ENCODE measurements at regions not wholly inside any gene's neighbourhood (a gene's known extent, or its start where the extent isn't known, plus 50 kb on each side); places are given as distances from the start of the nearest gene placed in this dataset.

DNA sequence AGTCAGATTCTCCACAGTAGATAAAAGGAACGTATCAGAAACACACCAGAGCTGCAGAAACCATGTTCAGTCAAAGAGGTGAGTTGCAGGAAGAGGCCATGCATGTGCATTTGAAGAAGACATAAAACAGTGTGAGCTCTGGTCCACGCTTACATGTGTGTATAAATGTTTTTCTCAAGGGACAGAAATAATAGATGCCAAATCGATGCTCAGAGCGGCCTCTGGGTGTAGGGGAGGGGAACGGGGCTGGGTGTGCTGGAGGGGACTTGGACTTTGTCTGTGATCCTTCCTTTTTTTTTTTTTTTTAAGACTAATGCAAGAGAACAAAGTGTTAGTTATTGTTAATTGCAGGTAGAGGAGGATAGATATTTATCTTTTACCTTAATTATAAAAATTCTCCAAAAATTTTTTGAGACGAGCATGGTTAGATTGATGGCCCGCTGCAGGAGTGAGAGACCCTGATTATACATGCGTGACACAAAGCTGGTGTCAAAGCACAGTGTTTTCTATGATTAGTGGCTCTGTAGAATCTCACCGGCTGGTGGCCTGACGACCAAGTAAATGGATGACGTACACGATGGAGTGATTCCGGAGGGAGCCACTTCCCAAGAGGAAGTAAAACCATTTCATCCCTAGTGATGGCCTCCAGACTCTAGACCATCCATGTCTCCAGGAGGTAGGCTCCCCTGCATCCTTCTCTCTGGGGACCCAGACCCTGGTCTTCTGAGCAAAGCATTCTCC lies 240.2 kb downstream of the ENGASE start:
- no peak for DNase-seq (ENCODE audit: low spot score)

DNA sequence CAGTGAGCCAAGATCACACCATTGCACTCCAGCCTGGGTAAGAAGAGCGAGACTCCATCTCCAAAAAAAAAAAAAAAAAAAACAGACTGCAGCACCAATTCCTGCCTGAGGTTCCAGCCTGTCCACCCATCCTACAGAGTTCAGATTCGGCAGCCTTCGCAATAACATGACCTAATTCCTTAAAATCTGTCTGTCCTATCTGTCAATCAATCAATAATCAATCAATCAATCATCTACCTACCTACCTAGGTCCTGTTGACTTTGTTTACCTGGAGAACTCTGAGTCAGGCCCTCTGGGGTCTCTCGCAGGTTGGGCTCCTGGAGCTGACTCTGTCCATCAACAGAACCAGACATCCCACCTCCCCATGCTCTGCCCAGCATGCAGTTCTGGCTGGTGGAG lies 236.7 kb downstream of the ENGASE start:
- no peak for DNase-seq (ENCODE audit: low spot score)

DNA sequence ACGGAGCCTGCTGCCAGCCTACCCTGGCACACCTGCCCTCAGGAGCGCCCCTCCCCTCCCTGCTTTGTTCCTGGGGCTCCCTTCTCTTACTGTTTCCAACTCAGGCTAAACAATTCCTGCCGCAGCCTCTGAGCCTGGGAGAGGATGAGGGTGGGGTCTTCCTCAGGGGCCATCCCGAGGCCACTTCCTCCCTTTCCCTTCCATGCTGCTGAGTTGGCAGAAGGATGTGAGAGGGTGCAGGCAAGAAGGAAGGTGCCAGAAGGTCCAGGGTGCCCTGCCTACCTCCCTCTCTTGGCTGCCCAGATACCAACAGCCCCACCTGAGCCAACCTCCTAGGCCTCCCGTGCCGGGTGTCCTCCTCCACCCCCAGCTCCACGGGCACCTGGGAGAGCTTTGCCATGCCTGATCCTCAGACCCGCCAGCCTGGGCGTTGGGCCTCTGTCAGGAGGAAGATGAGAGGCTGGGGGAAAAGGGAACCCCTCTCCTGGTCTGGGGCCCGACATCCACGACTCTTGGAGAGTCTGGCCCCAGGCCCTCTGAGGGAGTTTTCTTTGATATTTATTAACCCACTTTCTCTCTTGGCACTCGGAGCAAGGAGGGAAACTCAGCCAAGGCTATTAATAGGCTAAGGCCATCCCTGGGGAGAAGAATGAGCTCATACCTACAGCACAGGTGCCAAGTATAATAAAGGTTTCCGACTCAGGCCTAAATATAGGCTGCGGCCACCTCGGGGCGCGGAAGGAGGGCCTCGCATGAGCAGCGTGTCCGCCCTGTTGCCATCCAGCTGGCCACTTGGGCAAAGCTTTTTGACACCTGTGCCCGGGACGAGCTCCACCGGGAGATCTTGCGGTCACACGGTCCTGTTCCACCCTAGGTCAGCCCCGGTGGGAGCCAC lies 232.0 kb downstream of the ENGASE start:
- DNase-seq (ENCODE audit: low spot score): no peak

DNA sequence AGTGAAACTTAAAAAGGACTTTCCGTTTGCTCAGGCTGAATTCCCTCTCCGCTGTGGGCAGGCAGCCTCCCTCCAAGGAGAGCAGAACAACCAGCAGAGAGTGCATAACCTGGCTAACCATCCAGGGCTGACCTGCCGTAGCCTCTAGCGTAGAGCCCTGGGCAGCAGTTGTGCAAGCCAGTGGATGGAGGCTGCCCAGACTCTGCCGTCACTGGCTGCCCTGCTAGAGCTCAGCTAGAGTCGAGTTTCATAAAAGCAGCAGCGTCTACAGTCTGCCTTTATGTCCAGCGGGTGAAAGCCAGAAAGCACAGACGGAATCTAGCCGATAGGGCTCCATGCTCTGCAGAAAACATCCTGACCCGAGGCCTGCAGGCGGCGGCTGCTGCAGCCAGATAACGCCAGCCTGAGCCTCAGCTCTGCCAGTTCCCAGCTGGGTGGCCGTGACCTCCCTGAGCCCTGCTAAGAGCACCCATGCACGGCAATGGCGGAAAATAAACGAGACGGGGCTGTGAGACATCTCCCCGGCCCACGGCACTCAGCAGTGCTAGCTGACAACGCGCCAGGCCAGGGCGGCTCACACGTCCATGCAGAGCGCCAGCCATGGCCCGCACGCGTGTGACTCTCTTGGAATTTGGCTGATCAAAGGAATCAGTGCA lies 231.3 kb downstream of the ENGASE start:
- DNase-seq (ENCODE audit: low spot score): no peak

DNA sequence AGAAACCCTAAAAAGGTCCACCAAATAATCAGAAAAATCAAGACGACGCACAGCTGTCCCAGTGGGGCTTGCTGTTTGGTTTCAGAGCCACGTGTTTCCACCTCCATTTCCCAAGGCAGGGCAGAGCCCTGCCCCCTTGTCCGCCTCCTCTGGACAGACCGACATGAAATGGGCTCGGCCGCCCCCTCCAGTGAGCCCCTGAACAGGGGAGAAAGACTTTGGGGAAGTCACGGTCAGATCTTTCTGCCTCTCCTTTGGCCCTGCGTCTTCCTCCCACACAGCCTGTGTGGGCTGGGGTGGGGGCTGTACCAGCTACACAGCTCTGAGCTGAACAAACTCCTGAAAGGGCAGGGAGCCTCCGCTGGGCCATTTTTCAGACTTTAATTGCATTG lies 230.7 kb downstream of the ENGASE start:
- no peak for DNase-seq (ENCODE audit: low spot score)

DNA sequence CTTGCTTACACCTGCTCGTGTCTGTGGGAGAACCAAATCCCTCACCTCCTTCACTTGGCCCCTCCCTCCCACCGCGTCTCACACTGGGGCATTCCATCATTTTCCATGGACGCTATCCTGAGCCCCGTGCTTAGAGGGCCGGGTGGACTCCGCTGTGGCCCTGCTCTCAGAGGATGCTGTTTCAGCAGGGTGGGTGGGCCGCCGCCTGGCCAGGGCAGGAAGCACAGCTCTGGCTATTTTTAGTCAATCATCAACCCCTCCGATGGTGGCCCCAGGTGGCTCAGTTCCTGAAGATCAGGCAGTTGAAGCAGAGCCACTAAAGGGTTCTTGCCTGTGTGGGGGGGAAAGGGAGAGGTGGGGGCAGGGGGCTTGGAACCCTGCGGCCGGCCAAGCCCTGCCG lies 230.3 kb downstream of the ENGASE start:
- no peak for DNase-seq (ENCODE audit: low spot score)

DNA sequence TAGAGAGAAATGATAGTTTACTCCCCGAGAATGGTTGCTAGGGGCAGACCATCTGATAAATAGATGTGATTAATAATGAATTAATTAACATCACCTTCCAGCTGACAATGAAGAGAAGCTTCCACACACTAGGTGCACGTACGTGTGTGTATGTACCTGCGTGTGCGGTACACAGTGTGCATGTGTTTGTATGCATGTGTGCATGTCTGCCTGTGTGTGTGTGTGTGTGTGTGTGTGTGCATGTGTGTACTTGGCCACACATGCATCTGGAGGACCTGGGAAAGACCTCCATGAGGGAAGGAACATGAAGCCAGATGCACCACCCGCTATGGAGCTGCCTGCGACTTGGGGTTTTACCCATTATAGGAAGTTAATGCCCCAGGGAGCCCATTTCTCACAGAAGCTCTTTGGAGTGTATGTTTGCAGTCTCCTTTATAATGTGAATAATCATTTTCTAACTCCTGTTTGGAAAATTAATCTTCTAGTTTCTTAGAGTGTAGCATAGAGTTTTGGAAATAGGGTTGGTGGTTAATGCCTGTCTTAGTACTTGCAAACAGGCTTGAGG lies 229.1 kb downstream of the ENGASE start:
- DNase-seq (ENCODE audit: low spot score): no peak

DNA sequence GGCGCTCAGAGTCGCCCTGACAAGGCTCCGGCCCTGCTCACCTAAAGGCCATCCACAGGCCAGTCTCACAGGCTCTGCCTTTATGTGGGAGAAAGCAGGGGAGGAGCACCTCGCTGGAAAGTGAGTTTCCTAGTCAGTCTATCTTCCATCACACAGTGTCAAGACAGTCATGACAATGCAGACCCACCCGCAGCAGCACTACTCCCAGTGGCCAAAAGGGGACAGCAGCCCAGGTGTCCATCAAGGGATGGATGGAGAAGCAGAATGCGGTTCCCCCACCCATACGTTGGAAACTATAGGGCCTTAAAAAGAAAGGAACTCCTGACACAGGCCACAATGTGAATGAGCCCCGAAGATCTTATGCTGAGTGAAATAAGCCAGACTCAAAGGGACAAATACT lies 226.8 kb downstream of the ENGASE start:
- no peak for DNase-seq (ENCODE audit: low spot score)

DNA sequence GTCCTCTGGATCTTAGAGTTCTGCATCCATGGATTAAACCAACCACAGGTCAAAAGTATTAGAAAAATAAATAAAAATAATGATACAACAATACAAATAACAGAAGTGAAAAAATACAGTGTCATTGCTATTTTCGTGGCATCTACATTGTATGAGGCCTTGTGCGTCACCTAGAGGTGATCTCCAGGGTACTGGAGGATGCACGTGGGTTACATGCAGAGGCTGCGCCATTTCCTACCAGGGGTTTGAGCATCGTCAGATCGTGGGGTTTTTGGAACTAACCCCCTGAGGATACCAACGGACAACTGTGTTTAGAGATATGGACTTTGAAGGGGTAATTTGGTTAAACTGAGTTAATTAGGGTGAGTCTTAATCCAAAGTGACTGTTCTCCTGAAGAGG lies 224.7 kb downstream of the ENGASE start:
- no peak for DNase-seq (ENCODE audit: low spot score)

DNA sequence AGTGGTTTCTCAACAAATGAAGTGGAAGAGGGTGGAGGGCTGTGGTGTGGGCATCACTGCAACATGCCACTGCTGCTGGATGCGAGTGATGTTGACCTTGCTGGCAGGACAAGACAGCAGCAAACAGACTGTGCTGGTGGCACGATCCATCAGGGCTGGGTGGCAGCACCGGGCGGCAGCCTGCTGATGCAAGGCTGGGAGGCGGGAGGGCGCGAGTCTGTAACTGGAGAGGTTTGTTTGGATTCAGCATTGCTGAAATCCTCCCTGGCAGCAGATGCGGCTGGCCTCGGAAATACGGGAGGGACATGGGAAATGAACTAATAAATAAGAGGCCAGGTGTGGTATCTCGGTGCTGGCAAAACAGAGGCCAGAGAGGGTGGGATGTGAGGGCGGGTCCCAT lies 224.2 kb downstream of the ENGASE start:
- DNase-seq (ENCODE audit: low spot score): no peak

DNA sequence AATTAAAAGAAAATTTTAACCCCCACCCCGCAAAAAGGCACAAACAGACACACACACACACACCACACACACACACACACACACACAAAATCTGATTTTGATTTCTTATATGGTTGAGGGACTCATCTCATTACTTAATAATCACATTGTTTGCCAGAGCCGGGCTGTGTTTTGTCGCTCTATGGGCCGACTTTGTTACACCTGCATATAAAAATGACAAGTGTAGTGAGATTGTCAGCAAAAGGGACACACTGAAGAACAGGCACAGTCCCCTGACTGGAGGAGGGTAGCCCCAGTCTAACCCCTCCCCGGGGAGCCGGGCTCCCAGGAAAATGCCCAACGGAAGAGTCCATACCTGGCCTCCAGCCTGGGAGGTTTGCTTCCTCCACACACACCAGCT lies 221.6 kb downstream of the ENGASE start:
- DNase-seq (ENCODE audit: low spot score): no peak

DNA sequence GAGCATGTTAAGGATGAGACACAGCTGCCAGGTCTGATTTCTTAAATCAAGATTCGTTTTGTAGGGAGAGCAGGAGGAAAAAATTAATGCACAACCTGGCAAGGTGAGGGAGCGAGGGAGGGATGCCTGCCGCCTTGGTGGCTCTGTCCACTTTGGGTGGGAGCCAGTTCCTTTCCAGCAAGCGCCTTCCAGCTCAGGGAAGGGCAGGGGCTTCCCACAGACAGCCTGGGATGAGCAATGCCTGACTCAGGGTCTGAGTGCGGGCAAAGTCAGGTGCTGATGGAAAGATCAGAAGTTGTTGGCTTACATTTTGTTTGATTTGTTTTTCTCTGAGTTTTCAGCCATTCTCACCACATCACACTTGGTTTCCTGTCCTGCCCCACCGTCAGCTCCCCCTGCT lies 220.7 kb downstream of the ENGASE start:
- no peak for DNase-seq (ENCODE audit: low spot score)

DNA sequence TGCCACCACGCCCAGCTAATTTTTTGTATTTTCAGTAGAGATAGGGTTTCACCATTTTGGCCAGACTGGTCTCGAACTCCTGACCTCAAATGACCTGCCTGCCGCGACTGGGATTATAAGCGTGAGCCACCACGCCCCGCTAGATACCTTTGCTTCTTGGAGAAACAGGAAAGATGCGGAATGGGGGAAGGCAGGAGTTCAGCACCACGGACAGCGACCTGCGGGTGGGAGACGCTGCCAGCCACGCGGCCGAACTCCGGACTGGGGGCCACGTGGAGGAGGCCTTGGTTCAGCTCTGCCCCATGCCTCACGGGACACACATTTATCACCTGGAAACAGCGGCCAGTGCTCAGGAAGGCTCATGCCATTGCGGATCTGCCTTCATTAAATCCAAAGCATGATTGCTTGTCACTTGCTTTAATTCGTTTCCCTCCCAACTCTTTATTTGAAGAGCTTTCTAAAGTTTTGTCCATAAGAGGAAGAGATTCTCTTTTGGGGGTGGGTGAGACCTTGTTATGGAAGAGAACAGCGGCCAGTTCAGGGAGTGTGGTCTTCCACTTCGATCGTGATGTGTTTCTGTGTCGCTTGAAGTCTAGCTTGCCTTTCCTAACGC lies 219.9 kb downstream of the ENGASE start:
- DNase-seq (ENCODE audit: low spot score): peak; percentile 79

DNA sequence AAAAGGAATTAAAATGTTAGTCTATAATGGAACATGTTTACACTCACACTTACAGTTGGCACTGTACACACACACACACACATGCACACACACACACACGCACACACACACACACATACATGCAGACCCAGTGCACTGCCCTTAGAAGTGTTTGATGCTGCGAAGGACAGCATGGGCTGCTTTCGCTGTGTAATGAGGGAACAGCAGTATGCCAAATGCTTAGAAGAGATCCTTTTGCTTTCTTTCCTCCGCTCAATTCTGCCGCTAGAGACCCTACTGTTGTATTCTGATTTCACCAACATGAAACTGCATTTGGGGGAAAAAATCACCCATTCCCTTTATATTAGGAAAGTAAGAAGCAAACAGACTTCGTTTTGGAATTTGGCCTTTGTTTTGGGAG lies 217.9 kb downstream of the ENGASE start:
- DNase-seq (ENCODE audit: low spot score): no peak

DNA sequence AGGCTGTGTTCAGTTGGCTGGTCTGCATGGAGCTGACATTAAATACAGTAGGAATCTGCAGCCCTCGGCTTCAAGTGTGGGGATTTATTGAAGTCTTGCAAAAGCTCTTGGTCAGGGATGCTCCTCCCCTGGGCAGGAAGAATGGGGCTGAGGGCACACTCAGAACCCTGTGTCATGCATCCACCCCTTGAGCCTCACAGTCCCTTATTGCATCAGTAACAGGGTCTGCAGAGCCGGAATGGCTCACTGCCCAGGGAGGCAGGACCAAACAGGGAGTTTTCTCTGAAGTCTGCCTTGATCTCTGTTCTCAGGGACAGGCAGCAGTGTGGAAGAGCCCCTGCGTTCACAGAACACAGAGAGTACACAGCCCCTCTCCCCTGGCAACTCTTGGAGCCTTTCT lies 216.8 kb downstream of the ENGASE start:
- DNase-seq (ENCODE audit: low spot score): no peak

DNA sequence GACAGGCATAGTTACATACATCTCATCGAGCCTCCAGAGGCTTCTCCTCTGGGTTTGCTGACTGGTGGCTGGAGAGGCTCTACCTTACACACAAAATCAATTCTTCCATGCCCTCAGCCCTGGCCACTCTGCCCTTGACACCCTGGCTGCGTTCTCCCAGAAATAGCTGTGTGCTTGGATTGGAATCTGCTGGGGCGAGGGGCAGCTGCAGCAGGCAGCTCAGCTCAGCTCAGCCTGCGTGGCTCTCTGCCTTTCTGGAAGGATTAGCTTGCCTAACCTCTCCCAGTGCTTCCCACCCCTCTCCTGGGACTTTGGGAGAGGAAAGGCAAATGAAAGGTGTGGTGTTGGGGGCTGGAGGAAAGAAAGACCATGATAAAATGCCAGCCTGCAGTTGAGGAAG lies 216.1 kb downstream of the ENGASE start:
- no peak for DNase-seq (ENCODE audit: low spot score)

DNA sequence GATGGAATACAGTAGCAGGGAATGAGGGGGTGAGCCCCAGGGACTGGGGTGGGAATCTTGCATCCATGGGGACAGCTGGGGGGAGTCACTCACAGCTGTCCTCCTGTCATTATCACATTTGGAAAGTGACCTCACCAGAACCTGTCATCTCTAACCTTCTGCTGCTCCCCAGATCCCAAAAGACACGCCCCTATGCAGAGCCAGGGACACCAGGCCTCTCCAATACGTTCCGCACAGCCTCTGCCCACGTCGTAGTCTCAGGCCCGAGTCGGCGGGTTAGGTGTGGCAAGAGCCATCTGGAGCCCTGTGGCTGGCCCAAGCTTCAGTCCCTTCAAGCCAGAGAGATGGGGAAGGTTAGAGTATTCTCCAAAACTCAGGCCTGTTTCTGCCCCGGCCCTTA lies 214.3 kb downstream of the ENGASE start:
- DNase-seq (ENCODE audit: low spot score): no peak

DNA sequence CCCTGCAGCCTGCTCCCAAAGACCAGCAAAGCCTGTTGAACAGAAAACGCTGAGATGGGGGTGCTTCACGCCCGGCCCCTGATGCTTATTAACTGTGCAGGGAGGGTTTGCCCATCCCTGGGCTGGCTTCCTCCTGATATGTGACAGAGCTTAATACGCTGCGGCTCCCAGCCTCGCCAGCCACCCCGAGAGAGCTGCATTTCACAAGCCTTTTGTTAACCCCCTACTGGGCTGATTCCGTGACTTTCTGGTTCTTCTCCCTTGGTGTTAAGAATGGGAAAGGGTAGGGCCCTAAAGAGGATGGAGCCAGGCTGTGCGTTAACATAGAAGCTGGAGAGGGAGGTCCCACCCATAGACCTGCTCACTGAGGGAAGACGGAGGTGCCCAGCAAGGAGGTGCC lies 211.8 kb downstream of the ENGASE start:
- DNase-seq (ENCODE audit: low spot score): no peak

DNA sequence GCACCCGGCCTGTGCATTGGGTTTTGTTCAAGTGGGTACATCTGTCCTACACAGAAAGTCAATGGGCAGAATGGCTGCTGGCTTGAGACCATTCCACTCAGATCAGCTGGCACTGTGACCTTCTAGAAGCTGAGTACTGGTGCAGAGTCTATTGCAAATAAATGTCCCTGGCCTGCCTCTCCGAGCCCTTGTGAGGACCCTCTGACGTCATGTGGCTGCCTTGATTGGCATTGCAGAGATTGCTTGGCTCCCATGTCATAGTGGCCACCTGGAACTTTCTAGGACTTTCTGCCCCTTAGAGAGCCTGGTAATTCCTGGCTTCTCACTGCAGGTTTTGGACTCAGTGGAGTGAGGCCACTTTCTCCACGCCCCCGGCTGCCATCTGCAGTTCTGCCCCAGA lies 211.3 kb downstream of the ENGASE start:
- no peak for DNase-seq (ENCODE audit: low spot score)

DNA sequence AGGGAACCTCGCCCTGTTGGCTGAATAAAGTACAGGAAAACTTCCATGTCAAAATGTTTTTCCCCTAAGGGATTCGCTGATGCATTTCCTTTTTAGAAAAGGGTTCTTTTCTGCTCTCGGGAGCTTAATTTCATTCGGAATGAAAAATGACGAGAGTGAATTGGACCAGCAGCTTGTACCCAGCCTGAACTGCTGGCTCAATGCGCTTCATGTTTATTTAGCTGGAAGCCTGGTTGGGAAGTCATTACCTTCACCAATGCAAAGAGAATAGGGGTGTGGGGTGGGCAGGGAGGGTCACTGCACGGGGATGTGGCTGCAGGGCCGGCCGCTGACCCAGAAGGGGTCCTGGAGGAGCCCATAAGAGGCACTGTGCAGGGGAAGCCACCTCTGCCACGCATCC lies 207.7 kb downstream of the ENGASE start:
- no peak for DNase-seq (ENCODE audit: low spot score)

DNA sequence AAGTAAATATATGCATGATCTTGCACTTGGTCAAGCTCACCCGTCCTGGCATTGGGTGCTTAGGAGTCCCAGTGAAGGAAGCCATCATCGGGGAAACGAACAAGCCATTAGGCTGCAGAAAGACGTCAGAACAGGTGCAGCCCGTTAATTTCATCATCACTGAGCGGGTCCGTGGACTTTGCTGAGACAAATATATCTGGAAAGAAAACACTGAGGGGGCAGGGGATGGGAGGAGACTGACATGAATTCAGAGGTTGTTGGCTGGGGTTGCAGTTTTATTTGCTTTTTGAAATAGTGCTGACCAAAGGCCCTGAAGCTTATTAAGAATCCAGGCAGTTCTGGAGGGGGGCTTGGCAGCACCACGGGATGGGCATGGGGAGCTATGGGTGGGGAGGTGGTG lies 207.2 kb downstream of the ENGASE start:
- no peak for DNase-seq (ENCODE audit: low spot score)

DNA sequence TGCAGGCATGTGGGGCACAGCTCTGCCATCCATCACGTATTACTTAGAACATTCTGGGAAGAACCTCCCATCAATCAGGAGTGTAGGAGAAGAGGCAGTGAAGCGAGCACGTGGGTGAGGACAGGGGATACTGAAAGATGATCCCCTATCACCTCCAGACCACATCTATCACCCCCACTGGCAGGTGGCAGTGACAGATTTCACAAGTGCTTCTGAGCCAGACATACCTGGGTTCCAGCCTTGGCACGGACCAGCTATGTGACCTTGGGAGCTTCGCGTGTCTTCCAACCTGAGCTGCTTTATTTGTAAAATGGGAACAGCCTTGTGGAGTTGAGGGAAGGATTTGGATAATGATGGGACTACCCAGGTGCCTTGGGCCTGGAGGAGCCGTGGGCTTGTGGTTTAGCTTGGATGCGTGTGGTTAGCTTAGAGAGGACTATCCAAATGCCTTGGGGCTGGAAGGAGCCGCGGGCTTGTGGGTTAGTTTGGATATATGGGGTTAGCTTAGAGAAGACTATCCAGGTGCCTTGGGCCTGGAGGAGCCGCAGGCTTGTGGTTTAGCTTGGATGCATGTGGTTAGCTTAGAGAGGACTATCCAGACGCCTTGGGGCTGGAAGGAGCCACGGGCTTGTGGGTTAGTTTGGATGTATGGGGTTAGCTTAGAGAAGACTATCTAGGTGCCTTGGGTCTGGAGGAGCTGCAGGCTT lies 206.4 kb downstream of the ENGASE start:
- DNase-seq (ENCODE audit: low spot score): no peak
